ENCODE measurements at regions not wholly inside any gene's neighbourhood (a gene's known extent, or its start where the extent isn't known, plus 50 kb on each side); places are given as distances from the start of the nearest gene placed in this dataset.

GRCh38 chr4:130648570-130648969, 1552.6 kb downstream of the C4orf33 start:
- TF ChIP-seq CTCF (IDR thresholded peaks at IDR 0.05; ENCODE audit: insufficient read depth, low read depth, low read length, missing control alignments): no peak
- no peak for DNase-seq (ENCODE audit: low read depth)
- H3K4me3 ChIP-seq (ENCODE audit: low read depth, low read length): no peak overlapping the region

DNA sequence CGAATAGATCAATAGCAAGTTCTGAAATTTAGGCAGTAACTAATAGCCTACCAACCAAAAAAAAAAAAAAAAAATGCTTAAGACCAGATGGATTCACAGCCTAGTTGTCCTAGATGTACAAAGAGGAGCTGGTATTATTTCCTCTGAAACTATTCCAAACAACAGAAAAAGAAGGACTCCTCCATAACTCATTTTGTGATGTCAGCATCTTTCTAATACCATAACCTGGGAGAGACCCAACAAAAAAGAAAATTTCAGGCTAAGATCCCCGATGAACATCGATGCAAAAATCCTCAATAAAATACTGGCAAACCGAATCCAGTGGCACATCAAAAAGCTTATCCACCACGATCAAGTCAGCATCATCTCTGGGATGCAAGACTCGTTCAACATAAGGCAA, 1557.9 kb downstream of the C4orf33 start:
- H3K4me3 ChIP-seq (ENCODE audit: low read depth, low read length): no peak overlapping the region
- TF ChIP-seq CTCF (IDR thresholded peaks at IDR 0.05; ENCODE audit: insufficient read depth, low read depth, low read length, missing control alignments): no peak
- no peak for DNase-seq (ENCODE audit: low read depth)

- no peak overlapping the region for H3K4me3 ChIP-seq (ENCODE audit: low read depth, low read length)
- no peak for TF ChIP-seq CTCF (IDR thresholded peaks at IDR 0.05; ENCODE audit: insufficient read depth, low read depth, low read length, missing control alignments)
These were observed 1563.4 kb downstream of the C4orf33 start for GRCh38 chr4:130659320-130659719.

GRCh38 chr4:130668859-130669258, 1572.9 kb downstream of the C4orf33 start:
- no peak for TF ChIP-seq CTCF (IDR thresholded peaks at IDR 0.05; ENCODE audit: insufficient read depth, low read depth, low read length, missing control alignments)
- DNase-seq (ENCODE audit: low read depth): no peak
- no peak overlapping the region for H3K4me3 ChIP-seq (ENCODE audit: low read depth, low read length)

More at GRCh38 chr4:130659320-130659719, 1563.4 kb downstream of the C4orf33 start:
- DNase-seq (ENCODE audit: low read depth): no peak

DNA sequence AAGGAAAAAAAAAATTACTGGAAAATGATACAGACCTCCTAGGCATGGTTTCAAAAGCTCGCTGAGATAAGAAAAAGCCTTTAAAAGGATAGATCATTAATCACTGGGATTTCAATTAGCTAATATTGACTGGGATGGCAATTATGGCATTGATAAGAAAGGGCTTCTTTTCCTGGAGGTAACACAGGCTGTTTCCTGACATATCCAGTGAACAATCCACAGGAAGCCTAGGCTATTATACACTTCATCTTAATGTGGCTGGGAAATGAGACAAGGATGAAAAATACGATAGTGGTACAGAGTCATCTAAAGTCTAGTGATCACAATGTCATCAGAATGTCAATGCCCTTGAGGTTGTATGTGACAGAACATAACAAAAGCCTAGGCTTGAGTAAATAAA, 1579.3 kb downstream of the C4orf33 start:
- no peak overlapping the region for H3K4me3 ChIP-seq (ENCODE audit: low read depth, low read length)
- no peak for TF ChIP-seq CTCF (IDR thresholded peaks at IDR 0.05; ENCODE audit: insufficient read depth, low read depth, low read length, missing control alignments)
- no peak for DNase-seq (ENCODE audit: low read depth)

DNA sequence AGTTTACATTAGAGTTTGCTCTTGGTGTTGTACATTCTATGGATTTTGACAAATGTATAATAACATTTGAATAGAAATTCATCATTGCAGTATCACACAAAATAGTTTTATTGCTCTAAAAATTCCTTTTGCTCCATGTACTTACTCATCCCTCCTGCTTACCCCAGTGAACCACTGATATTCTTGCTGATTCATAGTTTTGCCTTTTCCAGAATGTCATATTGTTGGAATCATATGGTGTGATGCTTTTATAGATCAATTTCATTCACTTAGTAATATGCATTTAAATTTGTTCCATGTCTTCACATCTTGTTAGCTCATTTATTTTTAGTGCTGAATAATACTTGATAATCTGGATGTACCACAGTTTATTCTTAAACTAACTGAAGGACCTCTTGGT, 1593.2 kb downstream of the C4orf33 start:
- no peak for TF ChIP-seq CTCF (IDR thresholded peaks at IDR 0.05; ENCODE audit: insufficient read depth, low read depth, low read length, missing control alignments)
- H3K4me3 ChIP-seq (ENCODE audit: low read depth, low read length): no peak overlapping the region
- DNase-seq (ENCODE audit: low read depth): no peak

- no peak for DNase-seq (ENCODE audit: low read depth)
- no peak overlapping the region for H3K4me3 ChIP-seq (ENCODE audit: low read depth, low read length)
These were observed 1602.3 kb downstream of the C4orf33 start for GRCh38 chr4:130698251-130698650.

More at GRCh38 chr4:130698251-130698650, 1602.3 kb downstream of the C4orf33 start:
- no peak for TF ChIP-seq CTCF (IDR thresholded peaks at IDR 0.05; ENCODE audit: insufficient read depth, low read depth, low read length, missing control alignments)

Measured in GM12865 (cell line).